MCF 10A (cell line): ENCODE measurements at regions not wholly inside any gene's neighbourhood (a gene's known extent, or its start where the extent isn't known, plus 50 kb on each side); places are given as distances from the start of the nearest gene placed in this dataset.

Source experiments
- BruUV-seq: library from RNA; stranded (reverse); fragments of 400-500 nt; replicated peaks from 2 replicates; lab custom pipeline; 2021; lab: Mats Ljungman, UMichigan
- CTCF ChIA-PET: fragments of 300-600 bp; sonication (Branson Sonifier 250); formaldehyde crosslinking; extraction: SDS; loops from one replicate; lab custom pipeline; 2021; ENCODE audit warnings: antibody characterized with exemption, inconsistent platforms; lab: Yijun Ruan, JAX
- POLR2A ChIA-PET: fragments of 300-600, 350-650 bp; sonication (Branson Sonifier 250); formaldehyde crosslinking; extraction: SDS; loops from one replicate; lab custom pipeline; 2020; ENCODE audit warnings: antibody characterized with exemption, inconsistent platforms; lab: Yijun Ruan, JAX
- DNase-seq: peaks from one replicate; pipeline ENCODE4 v3.0.0-alpha.2; 2018; ENCODE audit not compliant: unreplicated experiment
- H3K27ac Mint-ChIP-seq: one replicate; pipeline ENCODE4 v1.8.0; 2022; ENCODE audit warnings: mild to moderate bottlenecking, low read depth, mixed read lengths; ENCODE audit not compliant: unreplicated experiment
- H3K27me3 Mint-ChIP-seq: one replicate; pipeline ENCODE4 v1.8.0; 2022; ENCODE audit warnings: mixed read lengths; ENCODE audit not compliant: insufficient read depth, unreplicated experiment
- H3K36me3 Mint-ChIP-seq: one replicate; pipeline ENCODE4 v1.8.0; 2022; ENCODE audit warnings: mild to moderate bottlenecking, moderate library complexity, mixed read lengths; ENCODE audit not compliant: insufficient read depth, unreplicated experiment
- H3K4me1 Mint-ChIP-seq: one replicate; pipeline ENCODE4 v1.8.0; 2022; ENCODE audit warnings: mixed read lengths; ENCODE audit not compliant: insufficient read depth, unreplicated experiment
- H3K4me3 Mint-ChIP-seq: one replicate; pipeline ENCODE4 v1.8.0; 2022; ENCODE audit warnings: mild to moderate bottlenecking, moderate library complexity, mixed read lengths; ENCODE audit not compliant: unreplicated experiment
- H3K9me3 Mint-ChIP-seq: one replicate; pipeline ENCODE4 v1.8.0; 2022; ENCODE audit warnings: mixed read lengths; ENCODE audit not compliant: unreplicated experiment
- CTCF ChIP-seq: fragments of 200-600 bp; IDR thresholded peaks from one replicate; pipeline ENCODE4 v1.8.0; 2022; ENCODE audit warnings: antibody characterized with exemption, mild to moderate bottlenecking; ENCODE audit not compliant: unreplicated experiment
- intact Hi-C: fragments of 100-400 bp; cut with micrococcal nuclease; formaldehyde crosslinking; loops from 2 replicates; pipeline ENCODE4 v1.14.1; 2022

- DNase-seq: no peak
- CTCF ChIA-PET: interaction anchor here (0.6 to 0.9 kb wide), 3 partner anchors 21 to 137 kb away, joined by 3 to 4 read pairs (median 3); no protein-coding TSS in a partner anchor
- Mint-ChIP-seq H3K9me3 (no peaks in the 10 kb centered on the region), H3K4me1 (no peaks in the 10 kb centered on the region), H3K4me3 (no peak overlapping the region), H3K36me3 (no peaks in the 10 kb centered on the region), H3K27me3 (peaks cover 17% of the 10 kb centered on the region), H3K27ac (no peak overlapping the region)
- POLR2A ChIA-PET: interaction anchor here (0.9 to 2.6 kb wide), 3 partner anchors 10 to 33 kb away, joined by 4 to 8 read pairs (median 7); no protein-coding TSS in a partner anchor
- no TSS peak for BruUV-seq
- intact Hi-C loops: no loop called here
- no peak for TF ChIP-seq CTCF
Observed at GRCh38 chr1:228871314-228872061, 136.2 kb downstream of the RHOU start.

GRCh38 chr1:228872080-228872479 lies 136.8 kb downstream of the RHOU start:
- intact Hi-C loops: no loop called here
- no peak overlapping the region for H3K4me3 Mint-ChIP-seq
- H3K9me3 Mint-ChIP-seq: no peaks in the 10 kb centered on the region
- peaks cover 17% of the 10 kb centered on the region for H3K27me3 Mint-ChIP-seq
- no peaks in the 10 kb centered on the region for H3K36me3 Mint-ChIP-seq
- CTCF ChIA-PET: interaction anchor here (0.6 to 0.9 kb wide), 3 partner anchors 22 to 138 kb away, joined by 3 to 4 read pairs (median 3); no protein-coding TSS in a partner anchor
- no peak for DNase-seq
- H3K4me1 Mint-ChIP-seq: no peaks in the 10 kb centered on the region
- no peak overlapping the region for H3K27ac Mint-ChIP-seq
- POLR2A ChIA-PET: interaction anchor here (2.6 kb wide), 1 partner anchor 11 kb away, joined by 8 read pairs; no protein-coding TSS in a partner anchor
- TF ChIP-seq CTCF: no peak
- no TSS peak for BruUV-seq

GRCh38 chr1:228873709-228874108 lies 138.4 kb downstream of the RHOU start:
- Mint-ChIP-seq H3K27ac (no peak overlapping the region), H3K36me3 (no peaks in the 10 kb centered on the region), H3K4me3 (no peak overlapping the region), H3K9me3 (no peaks in the 10 kb centered on the region), H3K27me3 (peaks cover 17% of the 10 kb centered on the region), H3K4me1 (no peaks in the 10 kb centered on the region)
- BruUV-seq: no TSS peak
- no peak for DNase-seq
- no peak for TF ChIP-seq CTCF
- ChIA-PET POLR2A (interaction anchor here (1.1 to 1.5 kb wide), 2 partner anchors 8 to 27 kb away, joined by 3 read pairs; no protein-coding TSS in a partner anchor), CTCF (interaction anchor here (0.7 to 1.1 kb wide), 3 partner anchors 13 to 508 kb away, joined by 3 read pairs; no protein-coding TSS in a partner anchor)
- intact Hi-C loops: no loop called here

DNA sequence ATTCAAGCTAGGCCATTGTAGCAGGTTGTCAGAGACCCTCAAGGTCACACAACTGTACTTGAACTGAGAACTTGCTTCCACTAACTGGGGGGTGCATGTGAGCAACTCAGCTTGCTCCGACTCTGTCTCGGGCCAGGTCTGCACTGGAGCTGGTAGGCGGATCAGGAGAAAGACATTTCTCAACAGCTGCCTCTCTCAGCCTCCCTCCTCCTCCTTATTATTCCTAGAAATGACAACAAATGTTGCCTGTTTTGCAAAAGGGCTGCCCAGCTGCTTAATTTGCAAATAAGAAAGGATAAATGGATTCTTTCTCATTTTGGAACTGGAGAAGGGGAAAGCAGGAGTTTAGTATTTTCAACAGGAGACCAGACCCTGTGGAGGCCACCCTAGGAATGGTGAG lies 140.5 kb downstream of the RHOU start:
- POLR2A ChIA-PET: interaction anchor here (0.6 to 2.2 kb wide), 7 partner anchors 15 to 218 kb away, joined by 3 to 6 read pairs (median 4); no protein-coding TSS in a partner anchor
- TF ChIP-seq CTCF: no peak
- Mint-ChIP-seq H3K4me1 (no peaks in the 10 kb centered on the region), H3K27ac (no peak overlapping the region), H3K4me3 (no peak overlapping the region), H3K9me3 (no peaks in the 10 kb centered on the region), H3K27me3 (no peaks in the 10 kb centered on the region), H3K36me3 (no peaks in the 10 kb centered on the region)
- no peak for DNase-seq
- intact Hi-C loops: no loop called here
- CTCF ChIA-PET: interaction anchor here (0.6 to 1.1 kb wide), 2 partner anchors 11 to 351 kb away, joined by 3 read pairs; no protein-coding TSS in a partner anchor
- no TSS peak for BruUV-seq
